ENCODE measurements at regions not wholly inside any gene's neighbourhood (a gene's known extent, or its start where the extent isn't known, plus 50 kb on each side); places are given as distances from the start of the nearest gene placed in this dataset.

- no peak for TF ChIP-seq GABPA (IDR thresholded peaks at IDR 0.05; ENCODE audit: borderline replicate concordance, insufficient read depth, low read length)
Measured at GRCh38 chr2:115910270-115910669, 1467.8 kb downstream of the DPP10 start (continued).

Measured in H1 (cell line).